GM19025 (cell line): ENCODE measurements at regions not wholly inside any gene's neighbourhood (a gene's known extent, or its start where the extent isn't known, plus 50 kb on each side); places are given as distances from the start of the nearest gene placed in this dataset.

Source experiments
- ATAC-seq: cut with Tn5 transposase; IDR thresholded peaks from one replicate; pipeline ENCODE4 v1.9.1; 2021; ENCODE audit warnings: mild to moderate bottlenecking, low read depth, moderate library complexity; ENCODE audit not compliant: unreplicated experiment

- ATAC-seq = no peak
Measured at GRCh38 chr21:35422011-35422410, 372.9 kb upstream of the RUNX1 start.

GRCh38 chr21:35421221-35421620, 372.1 kb upstream of the RUNX1 start:
- no peak for ATAC-seq

GRCh38 chr21:35420656-35421055, 371.6 kb upstream of the RUNX1 start:
- no peak for ATAC-seq

GRCh38 chr21:35417762-35418161, 368.7 kb upstream of the RUNX1 start:
- no peak for ATAC-seq

GRCh38 chr21:35416866-35417489, 367.9 kb upstream of the RUNX1 start:
- ATAC-seq = no peak

GRCh38 chr21:35414507-35415139, 365.5 kb upstream of the RUNX1 start:
- no peak for ATAC-seq

GRCh38 chr21:35414056-35414455, 365.0 kb upstream of the RUNX1 start:
- no peak for ATAC-seq

GRCh38 chr21:35412231-35412630, 363.1 kb upstream of the RUNX1 start:
- no peak for ATAC-seq

- no peak for ATAC-seq
Measured at GRCh38 chr21:35411434-35411833, 362.3 kb upstream of the RUNX1 start.

GRCh38 chr21:35410656-35411055, 361.6 kb upstream of the RUNX1 start:
- ATAC-seq = no peak

- no peak for ATAC-seq
Measured at GRCh38 chr21:35410123-35410522, 361.0 kb upstream of the RUNX1 start.

- no peak for ATAC-seq
Measured at GRCh38 chr21:35408401-35408800, 359.3 kb upstream of the RUNX1 start.

- ATAC-seq = no peak
Measured at GRCh38 chr21:35406635-35407034, 357.5 kb upstream of the RUNX1 start.

GRCh38 chr21:35405981-35406380, 356.9 kb upstream of the RUNX1 start:
- no peak for ATAC-seq

GRCh38 chr21:35404247-35404646, 355.1 kb upstream of the RUNX1 start:
- ATAC-seq = no peak

- no peak for ATAC-seq
Measured at GRCh38 chr21:35402061-35402460, 353.0 kb upstream of the RUNX1 start.

GRCh38 chr21:35401476-35401875, 352.4 kb upstream of the RUNX1 start:
- ATAC-seq = no peak

GRCh38 chr21:35400233-35400939, 351.3 kb upstream of the RUNX1 start:
- no peak for ATAC-seq

GRCh38 chr21:35399706-35400105, 350.6 kb upstream of the RUNX1 start:
- ATAC-seq = no peak

GRCh38 chr21:35399002-35399530, 350.0 kb upstream of the RUNX1 start:
- no peak for ATAC-seq

GRCh38 chr21:35398346-35398982, 349.4 kb upstream of the RUNX1 start:
- no peak for ATAC-seq
